GM19099 (cell line): ENCODE measurements at regions not wholly inside any gene's neighbourhood (a gene's known extent, or its start where the extent isn't known, plus 50 kb on each side); places are given as distances from the start of the nearest gene placed in this dataset.

Experiments used
- POLR2A ChIP-seq: IDR thresholded peaks from 3 replicates; pipeline ENCODE4 v1.6.1; 2011; ENCODE audit warnings: low read depth; ENCODE audit not compliant: insufficient read length; ENCODE audit errors: extremely low read depth

DNA sequence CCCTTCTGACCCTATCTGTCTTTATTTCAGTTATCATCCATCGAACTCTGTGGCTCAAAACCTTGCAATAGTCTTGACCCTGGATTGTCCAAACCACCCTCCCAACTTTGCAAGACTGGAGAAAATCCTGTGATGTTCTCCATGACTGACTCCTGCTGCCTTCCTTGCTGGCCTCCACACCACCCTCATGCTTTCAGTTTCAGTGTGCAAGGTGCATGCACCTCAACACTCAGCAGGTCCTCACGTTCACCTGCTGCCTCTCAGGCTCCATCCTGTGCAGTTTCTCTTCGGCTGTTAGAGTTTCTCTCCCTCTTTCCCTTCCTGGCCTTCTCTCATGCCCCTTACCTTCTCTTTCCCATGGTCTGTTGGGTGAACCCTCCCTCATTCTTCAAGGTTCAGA is 59.4 kb upstream of the ASIC2 start:
- no peak for TF ChIP-seq POLR2A

DNA sequence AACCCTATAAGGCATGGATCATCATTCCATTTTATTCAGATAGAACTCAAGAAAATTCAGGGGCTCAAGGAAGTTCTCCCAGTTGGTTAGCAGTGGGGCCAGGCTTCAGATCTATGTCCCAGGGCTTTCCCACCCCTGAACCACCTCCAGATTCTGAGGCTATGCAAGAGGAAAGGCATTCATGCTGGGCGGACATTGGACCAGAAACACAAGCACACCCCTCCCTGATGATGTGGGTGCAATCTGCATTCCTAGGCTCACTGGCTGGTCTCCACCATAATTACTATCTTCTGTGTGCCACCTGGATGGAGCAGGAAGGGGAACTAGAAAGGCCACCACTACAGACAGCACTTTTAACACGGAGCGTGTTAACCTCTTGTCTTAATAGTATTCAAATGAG is 63.2 kb upstream of the ASIC2 start:
- TF ChIP-seq POLR2A, result no peak

DNA sequence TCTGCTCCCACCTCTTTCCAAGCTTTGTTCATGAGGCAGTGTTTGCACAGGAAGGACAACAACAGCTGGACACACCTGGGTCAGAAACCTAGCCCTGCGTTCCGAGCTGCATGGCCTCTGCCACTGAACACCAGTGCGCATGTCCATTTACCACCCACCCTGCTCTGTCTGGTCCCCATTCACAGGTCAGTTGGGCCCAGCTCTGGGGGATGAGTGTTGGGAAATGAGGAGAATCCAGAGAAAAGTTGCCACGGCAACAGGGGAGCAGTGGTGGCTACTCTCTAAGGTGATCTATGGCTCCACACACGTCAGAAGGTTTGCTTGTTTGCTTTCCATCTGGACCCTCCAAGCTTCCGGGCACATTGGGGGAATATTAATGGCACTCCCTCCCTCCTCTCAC is 70.4 kb upstream of the ASIC2 start:
- TF ChIP-seq POLR2A, result no peak

GRCh38 chr17:33366960-33367359 is 73.9 kb upstream of the ASIC2 start:
- TF ChIP-seq POLR2A, result no peak

DNA sequence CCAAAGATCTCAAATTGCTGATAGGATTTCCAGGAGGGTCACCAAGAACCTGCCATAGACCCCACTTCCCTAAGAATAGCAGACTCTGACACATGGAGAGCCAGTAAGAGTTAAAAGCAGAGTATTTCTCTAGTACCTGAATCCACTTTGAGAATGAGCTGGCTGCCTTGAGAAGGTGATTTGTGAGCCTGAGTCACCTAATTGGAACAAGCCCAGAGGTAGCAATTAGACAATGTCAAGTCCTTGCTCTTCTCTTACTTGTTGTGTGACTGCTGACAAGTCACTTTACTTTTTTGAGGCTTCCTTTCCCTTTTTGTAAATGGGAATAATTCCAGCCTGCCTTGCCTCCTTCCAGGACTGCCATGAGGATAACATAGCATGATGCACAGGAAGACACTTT is 76.1 kb upstream of the ASIC2 start:
- TF ChIP-seq POLR2A, result no peak

DNA sequence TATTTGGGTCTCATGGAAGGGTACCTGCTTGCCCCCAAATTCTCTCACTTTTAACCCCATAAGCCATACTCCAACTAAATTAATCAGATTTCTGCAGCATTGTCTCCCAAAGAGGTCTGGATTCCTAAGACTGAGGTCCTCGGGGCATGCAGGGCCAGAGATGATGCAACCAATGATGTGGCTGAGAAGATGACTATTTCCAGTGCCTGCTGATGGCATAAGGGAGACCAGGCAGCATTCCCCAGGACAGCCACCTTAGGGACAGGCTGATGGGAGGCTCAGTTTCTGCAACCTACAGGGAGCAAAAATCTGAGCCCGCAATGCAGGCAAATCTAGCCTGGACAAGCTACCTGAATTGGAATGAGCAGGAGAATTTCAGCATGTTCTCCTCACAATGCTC is 76.8 kb upstream of the ASIC2 start:
- no peak for TF ChIP-seq POLR2A

DNA sequence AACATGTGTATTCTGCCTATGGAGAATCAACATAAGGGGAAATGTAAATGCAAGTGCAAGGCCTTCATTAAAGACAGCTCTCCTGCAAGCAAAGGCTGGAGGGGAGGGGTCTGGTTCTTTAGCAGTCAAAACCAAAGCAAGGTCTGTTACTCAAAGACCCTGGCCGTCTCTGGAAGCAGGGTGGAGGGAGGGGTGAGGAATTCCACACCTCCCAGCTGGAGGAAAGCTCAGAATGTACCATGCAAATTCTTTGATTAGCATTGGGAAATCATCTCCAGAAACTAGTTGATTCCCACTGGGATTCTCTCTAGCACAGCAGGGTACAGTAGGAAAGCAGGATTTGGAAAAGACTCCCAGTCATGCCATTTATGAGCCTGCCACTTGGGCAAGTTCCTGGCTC is 77.3 kb upstream of the ASIC2 start:
- no peak for TF ChIP-seq POLR2A

GRCh38 chr17:33371377-33371776 is 78.3 kb upstream of the ASIC2 start:
- TF ChIP-seq POLR2A, result no peak

- no peak for TF ChIP-seq POLR2A
Measured at GRCh38 chr17:33373273-33373672, 80.2 kb upstream of the ASIC2 start.

- TF ChIP-seq POLR2A, result no peak
Measured at GRCh38 chr17:33375103-33375502, 82.0 kb upstream of the ASIC2 start.

GRCh38 chr17:33375783-33376182 is 82.7 kb upstream of the ASIC2 start:
- TF ChIP-seq POLR2A, result no peak

DNA sequence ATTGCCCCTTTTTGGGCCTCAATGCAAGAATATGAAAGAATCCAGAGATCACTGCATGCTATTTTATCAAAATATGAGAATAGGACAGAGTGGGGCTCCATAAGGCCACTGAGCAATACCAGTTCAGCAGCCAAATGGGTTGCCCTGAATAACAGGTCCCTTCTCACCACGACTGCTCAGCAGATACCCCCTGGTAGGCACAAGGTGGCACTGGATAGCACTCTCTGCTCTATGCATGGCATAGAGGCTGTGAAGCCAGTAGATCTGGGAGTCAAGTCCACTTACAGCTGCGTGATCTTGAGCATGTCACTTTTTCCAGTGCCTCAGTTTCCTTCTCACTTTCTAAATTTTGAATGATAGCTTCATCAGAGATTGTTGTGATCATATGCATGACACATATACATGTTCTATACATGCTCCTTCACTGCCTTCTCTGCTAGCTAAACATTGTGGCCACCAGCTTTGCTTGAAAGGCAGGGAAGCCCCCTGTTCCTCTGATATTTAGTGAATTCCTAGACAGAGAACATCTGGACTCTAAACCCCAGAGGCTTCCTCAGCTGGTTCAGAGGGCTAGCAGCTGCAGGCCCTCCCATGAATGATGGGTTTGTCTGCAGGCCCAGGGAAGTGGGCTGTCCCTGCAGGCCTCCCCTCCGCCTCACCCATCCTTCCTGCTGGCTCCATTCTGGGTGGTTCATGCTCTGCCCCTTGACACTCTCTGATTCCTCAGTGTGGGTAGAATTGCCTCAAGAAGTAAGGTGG is 84.9 kb upstream of the ASIC2 start:
- TF ChIP-seq POLR2A, result no peak

DNA sequence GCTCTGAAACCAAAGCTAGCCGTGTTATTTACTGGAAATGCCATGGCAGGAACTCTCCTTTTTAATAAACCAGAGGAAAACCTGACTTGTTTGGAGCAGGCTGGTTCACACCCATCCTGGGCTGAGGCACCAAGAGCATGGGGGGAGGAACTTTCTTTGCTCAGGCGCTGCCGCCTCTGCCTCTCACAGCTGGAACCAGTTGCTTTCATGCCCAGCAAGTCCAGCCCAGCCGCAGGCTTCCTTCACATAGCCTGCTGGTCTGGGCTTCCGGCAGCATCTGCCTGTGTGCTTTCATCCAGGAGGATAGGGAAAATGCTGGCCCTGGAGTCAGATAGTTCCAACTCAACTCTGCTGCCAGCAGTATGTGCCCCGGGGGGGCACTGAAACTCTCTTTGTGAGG is 88.1 kb upstream of the ASIC2 start:
- TF ChIP-seq POLR2A, result no peak

DNA sequence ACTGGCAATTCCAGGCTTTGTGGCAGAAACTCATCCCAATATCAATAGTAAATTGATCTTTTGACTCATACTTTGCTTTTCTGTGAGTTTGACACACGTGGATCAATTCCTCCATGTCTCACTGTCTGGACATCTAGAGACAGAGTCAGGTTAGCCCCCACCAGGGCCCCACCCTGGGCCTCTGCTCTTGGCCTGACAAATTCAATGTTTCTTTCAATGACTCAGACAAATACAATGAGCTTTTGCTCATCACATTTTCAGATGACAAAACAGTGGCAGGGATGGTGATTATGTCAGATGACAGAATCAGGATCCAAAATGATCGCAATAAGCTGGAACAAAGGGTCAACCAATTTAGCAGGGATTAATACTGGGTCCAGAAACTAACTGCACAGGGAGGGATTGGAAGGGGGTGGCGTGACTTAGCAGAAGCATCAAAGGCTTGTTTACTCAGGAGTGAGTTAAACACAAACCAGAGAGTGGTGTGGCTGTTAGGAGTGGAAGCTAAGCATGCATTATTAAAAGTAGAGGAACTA is 90.5 kb upstream of the ASIC2 start:
- no peak for TF ChIP-seq POLR2A

- no peak for TF ChIP-seq POLR2A
Measured at GRCh38 chr17:33385133-33385532, 92.0 kb upstream of the ASIC2 start.

DNA sequence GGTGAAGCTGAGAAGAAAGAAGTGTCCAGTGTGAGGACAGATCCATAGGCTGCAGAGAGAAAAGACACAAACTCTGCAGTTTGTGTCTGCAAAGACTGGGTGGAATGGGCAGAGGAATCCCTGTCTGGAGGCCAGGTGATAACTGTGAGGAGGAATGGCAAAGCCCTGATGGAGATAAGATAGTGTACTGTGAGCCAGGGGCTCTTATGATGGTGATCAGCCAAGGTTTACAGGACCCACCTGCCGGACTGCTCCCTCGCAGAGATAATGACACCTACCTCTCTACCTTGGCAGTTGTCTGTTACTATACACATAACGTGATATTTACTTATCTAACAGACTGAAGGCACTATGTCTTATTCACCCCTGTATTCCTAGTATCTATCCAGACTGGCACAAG is 92.6 kb upstream of the ASIC2 start:
- no peak for TF ChIP-seq POLR2A

- TF ChIP-seq POLR2A, result no peak
Measured at GRCh38 chr17:33387406-33387805, 94.3 kb upstream of the ASIC2 start.
